22Rv1 (cell line): ENCODE measurements at regions not wholly inside any gene's neighbourhood (a gene's known extent, or its start where the extent isn't known, plus 50 kb on each side); places are given as distances from the start of the nearest gene placed in this dataset.

Experiments used
- ZFX ChIP-seq: fragments of 450-650 bp; IDR thresholded peaks from 2 replicates; pipeline ENCODE4 v1.6.1; 2017; ENCODE audit warnings: antibody characterized with exemption, borderline replicate concordance
- TF ChIP-seq, protein P1 (sequence below): fragments of 450-650 bp; IDR thresholded peaks from 2 replicates; pipeline ENCODE4 v1.5.1; 2017; ENCODE audit warnings: mild to moderate bottlenecking

DNA sequence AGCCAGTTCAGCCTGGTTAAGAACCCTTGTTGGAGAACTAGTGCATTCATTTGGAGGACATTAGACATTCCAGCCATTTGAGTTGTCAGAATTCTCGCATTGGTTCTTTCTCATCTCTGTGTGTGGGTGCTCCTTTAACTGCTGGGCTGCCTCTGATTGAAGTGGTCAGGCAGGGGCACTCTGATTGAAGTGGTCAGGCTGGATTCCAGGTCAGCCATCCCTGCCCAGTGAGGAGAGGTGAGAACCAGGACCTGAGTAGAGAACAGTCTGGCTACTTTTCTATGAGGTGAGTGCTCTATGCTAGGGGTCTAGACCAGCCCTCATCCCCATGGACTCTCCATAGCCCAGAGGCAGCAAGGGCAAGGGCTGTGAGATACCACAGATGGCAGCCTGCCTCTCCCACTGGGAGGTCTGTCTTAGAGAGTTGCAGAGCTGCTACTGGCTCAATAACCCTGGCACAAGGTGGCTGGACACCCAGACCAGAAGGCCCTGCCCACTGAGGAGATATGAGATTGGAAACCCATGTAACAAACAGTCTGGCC lies 691.6 kb downstream of the TMTC2 start:
- TF ChIP-seq, protein P1, sequence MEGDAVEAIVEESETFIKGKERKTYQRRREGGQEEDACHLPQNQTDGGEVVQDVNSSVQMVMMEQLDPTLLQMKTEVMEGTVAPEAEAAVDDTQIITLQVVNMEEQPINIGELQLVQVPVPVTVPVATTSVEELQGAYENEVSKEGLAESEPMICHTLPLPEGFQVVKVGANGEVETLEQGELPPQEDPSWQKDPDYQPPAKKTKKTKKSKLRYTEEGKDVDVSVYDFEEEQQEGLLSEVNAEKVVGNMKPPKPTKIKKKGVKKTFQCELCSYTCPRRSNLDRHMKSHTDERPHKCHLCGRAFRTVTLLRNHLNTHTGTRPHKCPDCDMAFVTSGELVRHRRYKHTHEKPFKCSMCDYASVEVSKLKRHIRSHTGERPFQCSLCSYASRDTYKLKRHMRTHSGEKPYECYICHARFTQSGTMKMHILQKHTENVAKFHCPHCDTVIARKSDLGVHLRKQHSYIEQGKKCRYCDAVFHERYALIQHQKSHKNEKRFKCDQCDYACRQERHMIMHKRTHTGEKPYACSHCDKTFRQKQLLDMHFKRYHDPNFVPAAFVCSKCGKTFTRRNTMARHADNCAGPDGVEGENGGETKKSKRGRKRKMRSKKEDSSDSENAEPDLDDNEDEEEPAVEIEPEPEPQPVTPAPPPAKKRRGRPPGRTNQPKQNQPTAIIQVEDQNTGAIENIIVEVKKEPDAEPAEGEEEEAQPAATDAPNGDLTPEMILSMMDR: no peak
- TF ChIP-seq ZFX: no peak
